ENCODE measurements at regions not wholly inside any gene's neighbourhood (a gene's known extent, or its start where the extent isn't known, plus 50 kb on each side); places are given as distances from the start of the nearest gene placed in this dataset.

DNA sequence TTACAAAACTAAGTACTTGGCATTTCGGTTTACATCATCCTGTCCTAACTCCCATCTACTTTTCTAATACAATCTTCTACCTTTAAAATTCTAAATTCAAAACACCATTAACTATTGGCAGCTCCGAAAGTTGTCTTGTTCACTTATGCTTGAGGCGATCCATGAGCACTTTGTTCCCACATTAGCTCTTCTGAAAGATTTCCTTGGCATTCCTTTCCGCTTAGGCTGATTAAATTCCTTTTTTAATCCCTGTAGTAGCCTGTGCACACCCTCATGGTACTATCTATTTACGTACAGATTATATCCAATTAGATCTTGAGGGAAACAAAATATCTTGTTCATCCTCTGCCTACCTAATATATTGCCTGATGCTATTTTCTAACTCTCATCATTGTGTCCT lies 480.7 kb downstream of the PRKD1 start:
- TF ChIP-seq, protein P1, sequence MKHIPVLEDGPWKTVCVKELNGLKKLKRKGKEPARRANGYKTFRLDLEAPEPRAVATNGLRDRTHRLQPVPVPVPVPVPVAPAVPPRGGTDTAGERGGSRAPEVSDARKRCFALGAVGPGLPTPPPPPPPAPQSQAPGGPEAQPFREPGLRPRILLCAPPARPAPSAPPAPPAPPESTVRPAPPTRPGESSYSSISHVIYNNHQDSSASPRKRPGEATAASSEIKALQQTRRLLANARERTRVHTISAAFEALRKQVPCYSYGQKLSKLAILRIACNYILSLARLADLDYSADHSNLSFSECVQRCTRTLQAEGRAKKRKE (CRISPR knock-in tag; IDR thresholded peaks at IDR 0.05; ENCODE audit: low read depth) = no peak
- no peak for TF ChIP-seq RAD21 (conservative IDR thresholded peaks at IDR 0.05 in 1 of 2, IDR thresholded peaks at IDR 0.05 in 1 of 2)
- TF ChIP-seq, protein P2, sequence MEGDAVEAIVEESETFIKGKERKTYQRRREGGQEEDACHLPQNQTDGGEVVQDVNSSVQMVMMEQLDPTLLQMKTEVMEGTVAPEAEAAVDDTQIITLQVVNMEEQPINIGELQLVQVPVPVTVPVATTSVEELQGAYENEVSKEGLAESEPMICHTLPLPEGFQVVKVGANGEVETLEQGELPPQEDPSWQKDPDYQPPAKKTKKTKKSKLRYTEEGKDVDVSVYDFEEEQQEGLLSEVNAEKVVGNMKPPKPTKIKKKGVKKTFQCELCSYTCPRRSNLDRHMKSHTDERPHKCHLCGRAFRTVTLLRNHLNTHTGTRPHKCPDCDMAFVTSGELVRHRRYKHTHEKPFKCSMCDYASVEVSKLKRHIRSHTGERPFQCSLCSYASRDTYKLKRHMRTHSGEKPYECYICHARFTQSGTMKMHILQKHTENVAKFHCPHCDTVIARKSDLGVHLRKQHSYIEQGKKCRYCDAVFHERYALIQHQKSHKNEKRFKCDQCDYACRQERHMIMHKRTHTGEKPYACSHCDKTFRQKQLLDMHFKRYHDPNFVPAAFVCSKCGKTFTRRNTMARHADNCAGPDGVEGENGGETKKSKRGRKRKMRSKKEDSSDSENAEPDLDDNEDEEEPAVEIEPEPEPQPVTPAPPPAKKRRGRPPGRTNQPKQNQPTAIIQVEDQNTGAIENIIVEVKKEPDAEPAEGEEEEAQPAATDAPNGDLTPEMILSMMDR (IDR thresholded peaks at IDR 0.05) = no peak
- no peak for TF ChIP-seq POLR2A (IDR thresholded peaks at IDR 0.05; ENCODE audit: low read length)
- no peak for TF ChIP-seq JUNB (IDR thresholded peaks at IDR 0.05)
- no peak for TF ChIP-seq FOXS1 (CRISPR knock-in tag; IDR thresholded peaks at IDR 0.05)
- TF ChIP-seq, protein P3, sequence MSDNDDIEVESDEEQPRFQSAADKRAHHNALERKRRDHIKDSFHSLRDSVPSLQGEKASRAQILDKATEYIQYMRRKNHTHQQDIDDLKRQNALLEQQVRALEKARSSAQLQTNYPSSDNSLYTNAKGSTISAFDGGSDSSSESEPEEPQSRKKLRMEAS (IDR thresholded peaks at IDR 0.05) = no peak

All from A549 (cell line).